H9 (cell line): ENCODE measurements at regions not wholly inside any gene's neighbourhood (a gene's known extent, or its start where the extent isn't known, plus 50 kb on each side); places are given as distances from the start of the nearest gene placed in this dataset.

Experiments used
- DNase-seq: peaks from one replicate; pipeline ENCODE4 v3.0.0-alpha.2; 2017
- H2AFZ ChIP-seq: one replicate; pipeline ENCODE4 v1.6.1; 2013; ENCODE audit warnings: mild to moderate bottlenecking, low read length, control low read depth, moderate library complexity
- H2AK5ac ChIP-seq: 2 replicates; pipeline ENCODE4 v1.6.1; 2013; ENCODE audit warnings: low read length, control low read depth, mixed read lengths; ENCODE audit not compliant: insufficient read length
- H2BK120ac ChIP-seq: one replicate; pipeline ENCODE4 v1.6.1; 2013; ENCODE audit warnings: low read depth, mild to moderate bottlenecking, low read length, control low read depth, inconsistent platforms; ENCODE audit not compliant: poor library complexity, severe bottlenecking
- H2BK12ac ChIP-seq: 2 replicates; pipeline ENCODE4 v1.6.1; 2013; ENCODE audit warnings: low read length, control low read depth, mixed read lengths, low read depth; ENCODE audit not compliant: insufficient read length
- H2BK15ac ChIP-seq: 2 replicates; pipeline ENCODE4 v1.6.1; 2013; ENCODE audit warnings: low read depth, low read length, control low read depth
- H2BK20ac ChIP-seq: one replicate; pipeline ENCODE4 v1.6.1; 2013; ENCODE audit warnings: low read depth, mild to moderate bottlenecking, low read length, control low read depth, inconsistent platforms; ENCODE audit not compliant: poor library complexity, severe bottlenecking
- H2BK5ac ChIP-seq: 2 replicates; pipeline ENCODE4 v1.6.1; 2013; ENCODE audit warnings: low read length, control low read depth, mixed read lengths; ENCODE audit not compliant: insufficient read length
- H3K14ac ChIP-seq: 2 replicates; pipeline ENCODE4 v1.6.1; 2013; ENCODE audit warnings: low read length, control low read depth; ENCODE audit not compliant: insufficient read depth
- H3K18ac ChIP-seq: 2 replicates; pipeline ENCODE4 v1.6.1; 2013; ENCODE audit warnings: low read depth, mild to moderate bottlenecking, mixed read lengths, low read length, control low read depth; ENCODE audit not compliant: insufficient read length
- H3K23ac ChIP-seq: 2 replicates; pipeline ENCODE4 v1.6.1; 2013; ENCODE audit warnings: low read length, control low read depth, mixed read lengths, low read depth; ENCODE audit not compliant: insufficient read length
- H3K23me2 ChIP-seq: 2 replicates; pipeline ENCODE4 v1.6.1; 2013; ENCODE audit warnings: low read depth, mild to moderate bottlenecking, mixed read lengths, low read length, control low read depth; ENCODE audit not compliant: insufficient read length, poor library complexity, severe bottlenecking
- H3K27ac ChIP-seq: 2 replicates; pipeline ENCODE4 v1.5.1; 2013; ENCODE audit warnings: low read length, control low read depth, mixed read lengths, low read depth; ENCODE audit not compliant: insufficient read length
- H3K27me3 ChIP-seq: 2 replicates; pipeline ENCODE4 v1.6.1; 2013; ENCODE audit warnings: low read length, control low read depth, inconsistent platforms; ENCODE audit not compliant: insufficient read depth
- H3K4ac ChIP-seq: 2 replicates; pipeline ENCODE4 v1.6.1; 2013; ENCODE audit warnings: low read depth, mild to moderate bottlenecking, control low read depth, inconsistent platforms, low read length, moderate library complexity
- H3K4me1 ChIP-seq: 2 replicates; pipeline ENCODE4 v1.6.1; 2013; ENCODE audit warnings: low read length, control low read depth, inconsistent platforms; ENCODE audit not compliant: insufficient read depth
- H3K4me2 ChIP-seq: 2 replicates; pipeline ENCODE4 v1.6.1; 2013; ENCODE audit warnings: low read length, control low read depth, mixed read lengths; ENCODE audit not compliant: insufficient read length, insufficient read depth
- H3K56ac ChIP-seq: 2 replicates; pipeline ENCODE4 v1.6.1; 2013; ENCODE audit warnings: low read depth, mild to moderate bottlenecking, mixed read lengths, low read length, control low read depth; ENCODE audit not compliant: insufficient read length
- H3K79me1 ChIP-seq: 2 replicates; pipeline ENCODE4 v1.6.1; 2013; ENCODE audit warnings: low read depth, mild to moderate bottlenecking, moderate library complexity, low read length, control low read depth, inconsistent platforms; ENCODE audit not compliant: insufficient read depth, poor library complexity, severe bottlenecking
- H3K79me2 ChIP-seq: 2 replicates; pipeline ENCODE4 v1.6.1; 2013; ENCODE audit warnings: low read length, control low read depth, inconsistent platforms; ENCODE audit not compliant: insufficient read depth
- H3K9ac ChIP-seq: 2 replicates; pipeline ENCODE4 v1.6.1; 2013; ENCODE audit warnings: low read length, control low read depth, mixed read lengths; ENCODE audit not compliant: insufficient read length; ENCODE audit errors: extremely low read depth
- H3K9me3 ChIP-seq: one replicate; pipeline ENCODE4 v1.6.1; 2013; ENCODE audit warnings: low read depth, low read length, inconsistent platforms; ENCODE audit not compliant: control insufficient read depth
- H3T11ph ChIP-seq: one replicate; pipeline ENCODE4 v1.6.1; 2013; ENCODE audit warnings: mild to moderate bottlenecking, low read length, control low read depth, inconsistent platforms
- H4K20me1 ChIP-seq: one replicate; pipeline ENCODE4 v1.6.1; 2013; ENCODE audit not compliant: control insufficient read depth, insufficient read length, insufficient read depth
- H4K5ac ChIP-seq: 2 replicates; pipeline ENCODE4 v1.6.1; 2013; ENCODE audit warnings: low read depth, mild to moderate bottlenecking, mixed read lengths, low read length, control low read depth; ENCODE audit not compliant: insufficient read length
- H4K8ac ChIP-seq: replicated peaks from 2 replicates; pipeline ENCODE4 v1.6.1; 2013; ENCODE audit warnings: low read length, control low read depth, mixed read lengths, low read depth; ENCODE audit not compliant: insufficient read length
- H4K91ac ChIP-seq: 2 replicates; pipeline ENCODE4 v1.6.1; 2013; ENCODE audit warnings: low read depth, mild to moderate bottlenecking, moderate library complexity, mixed read lengths, low read length, control low read depth; ENCODE audit not compliant: insufficient read length
- H3K27ac Mint-ChIP-seq, 3 experiments: 2 replicates in 2 of 3; 3 replicates in 1 of 3; pipeline ENCODE4 v1.8.0; 2020 to 2021; ENCODE audit warnings: mixed read lengths in 3 of 3, mild to moderate bottlenecking in 1 of 3, moderate library complexity in 1 of 3
- H3K27me3 Mint-ChIP-seq: 2 replicates; pipeline ENCODE4 v1.8.0; 2021; ENCODE audit warnings: low read depth, mild to moderate bottlenecking, moderate library complexity, mixed read lengths
- H3K36me3 Mint-ChIP-seq, 3 experiments: 2 replicates in 2 of 3; 3 replicates in 1 of 3; pipeline ENCODE4 v1.8.0; 2020 to 2021; ENCODE audit warnings: low read depth in 3 of 3, mixed read lengths in 3 of 3; ENCODE audit not compliant: insufficient read depth in 1 of 3
- H3K4me1 Mint-ChIP-seq, 2 experiments: 2 replicates each; pipeline ENCODE4 v1.8.0; 2020; ENCODE audit warnings: mixed read lengths in 2 of 2
- H3K4me3 Mint-ChIP-seq, 2 experiments: 2 replicates in 1 of 2; 3 replicates in 1 of 2; pipeline ENCODE4 v1.8.0; 2020 to 2021; ENCODE audit warnings: mild to moderate bottlenecking in 2 of 2, mixed read lengths in 2 of 2, moderate library complexity in 1 of 2
- H3K9me3 Mint-ChIP-seq, 2 experiments: 2 replicates in 1 of 2; 3 replicates in 1 of 2; pipeline ENCODE4 v1.8.0; 2020; ENCODE audit warnings: mild to moderate bottlenecking in 2 of 2, mixed read lengths in 2 of 2, moderate library complexity in 1 of 2
- WGBS: extraction: QIAGEN DNeasy Blood & Tissue Kit; methylation state at CpG from one replicate; pipeline ENCODE4 v1.1.7; 2013; ENCODE audit warnings: missing lambda C conversion rate, low lambda C conversion rate, mixed read lengths; ENCODE audit not compliant: insufficient read length; ENCODE audit errors: extremely low coverage; 5-methylcytosine and 5-hydroxymethylcytosine counted together
- TF ChIP-seq, protein P1 (sequence below): fragments of 200-600 bp; sonication (generic); conservative IDR thresholded peaks from 3 replicates; pipeline ENCODE4 v1.8.0; 2021; ENCODE audit warnings: antibody characterized with exemption, mild to moderate bottlenecking

DNA sequence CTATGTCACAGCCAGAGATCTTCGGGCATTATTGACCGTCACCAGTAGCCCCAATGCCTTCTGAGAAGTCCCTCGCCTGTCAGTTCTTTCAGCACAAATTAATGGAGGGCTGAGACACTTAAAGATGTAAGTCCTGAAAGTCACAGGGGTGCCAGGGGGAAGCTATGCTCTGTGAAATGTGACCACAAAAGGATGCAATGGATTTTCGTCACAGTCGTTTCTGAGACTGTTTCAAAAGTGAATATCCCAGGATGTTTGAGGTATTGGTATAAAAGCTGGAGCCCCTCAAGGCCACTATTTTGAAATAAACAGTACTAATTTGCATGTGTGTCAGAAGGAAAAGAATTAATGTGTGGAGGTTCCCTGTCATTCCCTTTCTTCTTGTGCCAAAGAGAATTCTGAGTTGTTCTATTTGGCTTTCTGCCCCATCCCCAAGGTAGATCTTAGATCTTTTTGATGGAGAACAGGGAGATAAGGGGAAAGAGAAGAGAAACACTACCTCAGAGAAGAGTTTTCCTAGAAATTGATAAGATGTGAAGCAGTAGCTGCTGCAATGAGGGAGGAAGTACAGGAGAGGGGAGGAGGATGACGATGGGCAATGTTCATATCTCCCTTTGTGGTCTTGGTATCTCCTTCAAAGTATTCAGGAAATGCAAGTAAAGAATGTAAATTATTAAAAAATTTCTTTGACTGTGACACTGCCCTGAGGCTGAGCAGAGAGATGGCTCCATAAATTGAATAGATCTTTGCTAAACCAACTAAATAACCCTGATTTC lies 101.8 kb upstream of the NAP1L1 start:
- no peak for DNase-seq
- Histone ChIP-seq H3K79me2 (no peaks in the 10 kb centered on the region), H3K27me3 (no peaks in the 10 kb centered on the region), H4K5ac (no peak overlapping the region), H3K4me1 (no peaks in the 10 kb centered on the region), H3K23me2 (no peaks in the 10 kb centered on the region), H3K27ac (no peak overlapping the region), H2BK120ac (no peak overlapping the region), H4K91ac (no peak overlapping the region), H3K4ac (no peak overlapping the region), H2AFZ (no peak overlapping the region), H2AK5ac (no peak overlapping the region), H3K9me3 (no peaks in the 10 kb centered on the region), H3K56ac (no peak overlapping the region), H2BK12ac (no peak overlapping the region), H3K23ac (no peak overlapping the region), H3T11ph (no peak overlapping the region), H2BK15ac (no peak overlapping the region), H3K9ac (no peak overlapping the region), H3K79me1 (no peaks in the 10 kb centered on the region), H3K4me2 (no peak overlapping the region), H4K20me1 (no peaks in the 10 kb centered on the region), H3K14ac (no peak overlapping the region), H3K18ac (no peak overlapping the region), H2BK5ac (no peak overlapping the region), H2BK20ac (no peak overlapping the region), H4K8ac (no peak overlapping the region)
- TF ChIP-seq, protein P1, sequence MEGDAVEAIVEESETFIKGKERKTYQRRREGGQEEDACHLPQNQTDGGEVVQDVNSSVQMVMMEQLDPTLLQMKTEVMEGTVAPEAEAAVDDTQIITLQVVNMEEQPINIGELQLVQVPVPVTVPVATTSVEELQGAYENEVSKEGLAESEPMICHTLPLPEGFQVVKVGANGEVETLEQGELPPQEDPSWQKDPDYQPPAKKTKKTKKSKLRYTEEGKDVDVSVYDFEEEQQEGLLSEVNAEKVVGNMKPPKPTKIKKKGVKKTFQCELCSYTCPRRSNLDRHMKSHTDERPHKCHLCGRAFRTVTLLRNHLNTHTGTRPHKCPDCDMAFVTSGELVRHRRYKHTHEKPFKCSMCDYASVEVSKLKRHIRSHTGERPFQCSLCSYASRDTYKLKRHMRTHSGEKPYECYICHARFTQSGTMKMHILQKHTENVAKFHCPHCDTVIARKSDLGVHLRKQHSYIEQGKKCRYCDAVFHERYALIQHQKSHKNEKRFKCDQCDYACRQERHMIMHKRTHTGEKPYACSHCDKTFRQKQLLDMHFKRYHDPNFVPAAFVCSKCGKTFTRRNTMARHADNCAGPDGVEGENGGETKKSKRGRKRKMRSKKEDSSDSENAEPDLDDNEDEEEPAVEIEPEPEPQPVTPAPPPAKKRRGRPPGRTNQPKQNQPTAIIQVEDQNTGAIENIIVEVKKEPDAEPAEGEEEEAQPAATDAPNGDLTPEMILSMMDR: no peak
- Mint-ChIP-seq H3K27ac (no peak overlapping the region), H3K4me3 (no peak overlapping the region), H3K4me1 (peaks cover 9 to 20% of the 10 kb centered on the region in 2 experiments), H3K36me3 (no peaks in the 10 kb centered on the region), H3K9me3 (no peaks in the 10 kb centered on the region; a peak in 1 of 5 replicates), H3K27me3 (no peaks in the 10 kb centered on the region; the same call in 1 of the 2 replicates)
- no CpG with 5 or more reads among the region's 6 CpGs for WGBS
